CD4-positive, alpha-beta T cell (primary cell): ENCODE measurements at regions not wholly inside any gene's neighbourhood (a gene's known extent, or its start where the extent isn't known, plus 50 kb on each side); places are given as distances from the start of the nearest gene placed in this dataset.

ENCODE experiments used
- ATAC-seq: fragments of 200-7000 bp; cut with Tn5 transposase; one replicate; pipeline ENCODE4 v1.10.0; 2022; ENCODE audit warnings: mild to moderate bottlenecking; ENCODE audit not compliant: poor library complexity
- CTCF ChIA-PET: fragments of 350-600 bp; sonication (Branson Sonifier 250); formaldehyde crosslinking; loops from one replicate; lab custom pipeline; 2021; ENCODE audit warnings: antibody characterized with exemption, inconsistent platforms; lab: Charles Lee
- POLR2A ChIA-PET: fragments of 350-600 bp; sonication (Branson Sonifier 250); formaldehyde crosslinking; loops from one replicate; lab custom pipeline; 2021; ENCODE audit warnings: antibody characterized with exemption, inconsistent platforms; lab: Charles Lee
- DNase-seq, 14 experiments: peaks; one replicate each; pipeline ENCODE4 v3.0.0-alpha.2; 2013 to 2020; ENCODE audit warnings: mixed read lengths in 2 of 14
- H3K27ac ChIP-seq, 2 donors: one replicate each; pipeline versions ENCODE4 v1.5.1 to v1.7.0; 2013; ENCODE audit warnings: low read length in 2 of 2, low read depth in 1 of 2, mild to moderate bottlenecking in 1 of 2
- H3K27me3 ChIP-seq, 2 experiments: 1 replicate in 1 of 2; 2 replicates in 1 of 2; pipeline versions ENCODE4 v1.6.1 to v1.7.0; 2013; ENCODE audit warnings: low read length in 2 of 2, control low read depth in 1 of 2, mild to moderate bottlenecking in 1 of 2, moderate library complexity in 1 of 2; ENCODE audit not compliant: insufficient read depth in 2 of 2, control insufficient read depth in 1 of 2
- H3K36me3 ChIP-seq: one replicate; pipeline ENCODE4 v1.6.1; 2013; ENCODE audit warnings: low read length, control low read depth; ENCODE audit not compliant: insufficient read depth
- H3K4me1 ChIP-seq: one replicate; pipeline ENCODE4 v1.6.1; 2013; ENCODE audit warnings: low read length, control low read depth; ENCODE audit not compliant: insufficient read depth
- H3K4me3 ChIP-seq: one replicate; pipeline ENCODE4 v1.5.1; 2013; ENCODE audit warnings: mild to moderate bottlenecking, low read length, moderate library complexity
- H3K9me3 ChIP-seq, 2 experiments: 1 replicate in 1 of 2; 2 replicates in 1 of 2; pipeline versions ENCODE4 v1.6.1 to v1.7.0; 2013; ENCODE audit warnings: low read length in 2 of 2, mild to moderate bottlenecking in 2 of 2, control low read depth in 1 of 2, moderate library complexity in 1 of 2; ENCODE audit not compliant: control insufficient read depth in 1 of 2, insufficient read depth in 1 of 2
- H3K27ac Mint-ChIP-seq: one replicate; pipeline ENCODE4 v1.8.0; 2020; ENCODE audit warnings: mixed read lengths
- H3K27me3 Mint-ChIP-seq: one replicate; pipeline ENCODE4 v1.8.0; 2021; ENCODE audit warnings: mixed read lengths
- H3K36me3 Mint-ChIP-seq: one replicate; pipeline ENCODE4 v1.8.0; 2021; ENCODE audit warnings: low read depth, mixed read lengths
- H3K4me1 Mint-ChIP-seq: one replicate; pipeline ENCODE4 v1.8.0; 2021; ENCODE audit warnings: low read depth, mixed read lengths
- H3K4me3 Mint-ChIP-seq: one replicate; pipeline ENCODE4 v1.8.0; 2020; ENCODE audit warnings: mild to moderate bottlenecking, mixed read lengths
- H3K9me3 Mint-ChIP-seq: one replicate; pipeline ENCODE4 v1.8.0; 2020; ENCODE audit warnings: mixed read lengths
- intact Hi-C, 2 experiments: fragments of 100-400 bp; cut with DNase I in 1 of 2; cut with micrococcal nuclease in 1 of 2; formaldehyde crosslinking; loops; one replicate each; pipeline versions ENCODE4 v1.15.1 to v1.9.0; 2023 to 2025; cut with DNase I, micrococcal nuclease
- TF ChIP-seq, protein P1 (sequence below): fragments of 200-600 bp; IDR thresholded peaks from one replicate; pipeline ENCODE4 v1.8.0; 2022; ENCODE audit warnings: antibody characterized with exemption, mild to moderate bottlenecking

DNA sequence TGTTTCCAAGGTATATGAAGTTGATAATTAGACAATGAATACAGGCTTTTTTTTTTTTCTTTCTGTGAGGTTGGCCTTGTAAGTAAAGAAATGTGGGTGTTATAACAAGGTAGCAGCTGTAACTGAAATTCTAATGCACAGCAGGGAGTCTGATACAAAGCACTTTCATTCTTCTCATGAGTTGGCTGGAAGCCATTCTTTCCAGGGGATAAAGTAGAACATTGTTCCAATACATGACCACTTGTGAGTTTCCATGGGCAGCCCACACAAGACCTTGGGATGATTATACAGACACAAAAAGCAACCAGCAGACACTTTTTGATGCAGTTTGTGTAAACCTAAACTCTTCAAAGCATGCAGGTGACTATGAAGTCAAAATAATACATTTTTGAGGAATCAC is 1785.9 kb upstream of the WWC1 start:
- Histone ChIP-seq H3K4me1 (no peaks in the 10 kb centered on the region), H3K36me3 (no peaks in the 10 kb centered on the region), H3K27me3 (no peaks in the 10 kb centered on the region), H3K27ac (no peak overlapping the region), H3K4me3 (no peak overlapping the region), H3K9me3 (peaks cover 6 to 7% of the 10 kb centered on the region in 2 experiments)
- H3K9me3 Mint-ChIP-seq, result peaks cover 9% of the 10 kb centered on the region
- H3K4me3 Mint-ChIP-seq, result no peak overlapping the region
- H3K27me3 Mint-ChIP-seq, result no peaks in the 10 kb centered on the region
- CTCF ChIA-PET, result no interaction called here
- TF ChIP-seq, protein P1, sequence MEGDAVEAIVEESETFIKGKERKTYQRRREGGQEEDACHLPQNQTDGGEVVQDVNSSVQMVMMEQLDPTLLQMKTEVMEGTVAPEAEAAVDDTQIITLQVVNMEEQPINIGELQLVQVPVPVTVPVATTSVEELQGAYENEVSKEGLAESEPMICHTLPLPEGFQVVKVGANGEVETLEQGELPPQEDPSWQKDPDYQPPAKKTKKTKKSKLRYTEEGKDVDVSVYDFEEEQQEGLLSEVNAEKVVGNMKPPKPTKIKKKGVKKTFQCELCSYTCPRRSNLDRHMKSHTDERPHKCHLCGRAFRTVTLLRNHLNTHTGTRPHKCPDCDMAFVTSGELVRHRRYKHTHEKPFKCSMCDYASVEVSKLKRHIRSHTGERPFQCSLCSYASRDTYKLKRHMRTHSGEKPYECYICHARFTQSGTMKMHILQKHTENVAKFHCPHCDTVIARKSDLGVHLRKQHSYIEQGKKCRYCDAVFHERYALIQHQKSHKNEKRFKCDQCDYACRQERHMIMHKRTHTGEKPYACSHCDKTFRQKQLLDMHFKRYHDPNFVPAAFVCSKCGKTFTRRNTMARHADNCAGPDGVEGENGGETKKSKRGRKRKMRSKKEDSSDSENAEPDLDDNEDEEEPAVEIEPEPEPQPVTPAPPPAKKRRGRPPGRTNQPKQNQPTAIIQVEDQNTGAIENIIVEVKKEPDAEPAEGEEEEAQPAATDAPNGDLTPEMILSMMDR, result no peak
- POLR2A ChIA-PET, result no interaction called here
- H3K4me1 Mint-ChIP-seq, result no peaks in the 10 kb centered on the region
- H3K36me3 Mint-ChIP-seq, result no peaks in the 10 kb centered on the region
- DNase-seq (no peak), ATAC-seq (no peak)
- intact Hi-C loops, result no loop called here
- H3K27ac Mint-ChIP-seq, result no peak overlapping the region

DNA sequence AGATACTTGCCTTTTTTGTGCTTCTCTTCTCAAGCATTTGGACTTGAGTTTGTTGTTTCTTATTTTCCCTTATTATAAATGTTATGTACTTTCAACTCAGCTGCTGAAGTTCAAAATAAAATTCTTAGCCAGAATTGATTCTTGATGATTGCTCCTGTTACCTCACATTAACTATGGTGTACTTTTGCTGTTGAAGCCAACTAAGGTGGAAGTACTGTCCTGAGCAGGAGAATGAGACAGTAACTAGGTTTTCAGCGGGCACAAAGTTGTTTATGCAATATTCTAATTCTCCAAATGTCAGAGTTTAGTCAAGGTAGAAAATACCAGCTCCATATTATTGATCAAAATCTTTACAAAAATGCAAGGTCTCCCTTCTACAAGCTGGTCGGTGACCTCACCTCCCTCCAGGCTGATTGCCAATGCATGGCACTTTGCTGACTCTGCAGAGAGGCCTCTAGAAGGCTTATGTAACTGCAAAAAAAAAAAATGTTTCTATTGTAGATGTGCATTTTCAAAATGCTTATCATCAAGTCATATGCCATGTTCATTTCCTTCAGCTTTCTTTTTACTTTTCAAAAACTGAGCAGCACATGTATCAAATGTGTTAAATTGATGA is 1783.5 kb upstream of the WWC1 start:
- H3K4me1 Mint-ChIP-seq, result no peaks in the 10 kb centered on the region
- H3K9me3 Mint-ChIP-seq, result peaks cover 14% of the 10 kb centered on the region
- no peak overlapping the region for H3K27ac Mint-ChIP-seq
- Histone ChIP-seq H3K9me3 (peaks cover 7 to 10% of the 10 kb centered on the region in 2 experiments), H3K4me1 (no peaks in the 10 kb centered on the region), H3K27ac (no peak overlapping the region), H3K4me3 (no peak overlapping the region), H3K27me3 (no peaks in the 10 kb centered on the region), H3K36me3 (no peaks in the 10 kb centered on the region)
- H3K36me3 Mint-ChIP-seq, result no peaks in the 10 kb centered on the region
- ChIA-PET POLR2A (no interaction called here), CTCF (no interaction called here)
- intact Hi-C loops, result no loop called here
- no peak overlapping the region for H3K4me3 Mint-ChIP-seq
- TF ChIP-seq, protein P1, result no peak
- no peak for ATAC-seq
- no peak for DNase-seq
- H3K27me3 Mint-ChIP-seq, result no peaks in the 10 kb centered on the region

DNA sequence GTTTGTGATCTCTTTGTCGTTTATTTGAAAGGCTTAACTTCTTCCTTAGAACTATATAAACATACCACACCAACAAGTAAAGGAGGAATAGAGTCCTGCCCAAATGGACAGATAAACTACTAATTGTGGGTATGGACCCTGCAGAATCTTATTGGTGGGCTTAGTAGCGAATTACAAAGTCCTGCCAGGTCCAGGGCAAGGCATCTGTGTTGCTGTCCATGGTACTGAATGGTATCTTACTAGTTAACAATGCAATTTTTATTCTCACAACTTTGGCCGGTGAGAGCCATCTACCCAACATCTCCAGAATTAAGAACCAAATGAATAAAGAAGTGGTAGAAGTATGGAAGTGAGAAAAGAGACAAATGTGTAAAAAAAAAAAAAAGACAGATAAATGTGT is 1782.4 kb upstream of the WWC1 start:
- Histone ChIP-seq H3K4me1 (no peaks in the 10 kb centered on the region), H3K9me3 (peaks cover 7 to 13% of the 10 kb centered on the region in 2 experiments), H3K27me3 (no peaks in the 10 kb centered on the region), H3K36me3 (no peaks in the 10 kb centered on the region), H3K4me3 (no peak overlapping the region), H3K27ac (no peak overlapping the region)
- ChIA-PET POLR2A (no interaction called here), CTCF (no interaction called here)
- intact Hi-C loops, result no loop called here
- no peaks in the 10 kb centered on the region for H3K36me3 Mint-ChIP-seq
- no peaks in the 10 kb centered on the region for H3K4me1 Mint-ChIP-seq
- H3K4me3 Mint-ChIP-seq, result no peak overlapping the region
- TF ChIP-seq, protein P1, result no peak
- DNase-seq (no peak), ATAC-seq (no peak)
- no peaks in the 10 kb centered on the region for H3K27me3 Mint-ChIP-seq
- H3K9me3 Mint-ChIP-seq, result peaks cover 17% of the 10 kb centered on the region
- H3K27ac Mint-ChIP-seq, result no peak overlapping the region
